H1 (cell line): ENCODE measurements at regions not wholly inside any gene's neighbourhood (a gene's known extent, or its start where the extent isn't known, plus 50 kb on each side); places are given as distances from the start of the nearest gene placed in this dataset.

ENCODE experiments used
- CTCF ChIA-PET: fragments of 300-600 bp; sonication (Branson Sonifier 250); formaldehyde crosslinking; loops from one replicate; lab custom pipeline; 2021; ENCODE audit not compliant: partially characterized antibody; lab: Charles Lee
- POLR2A ChIA-PET: fragments of 300-600 bp; sonication (Branson Sonifier 250); formaldehyde crosslinking; loops from one replicate; lab custom pipeline; 2021; ENCODE audit warnings: inconsistent platforms; ENCODE audit not compliant: partially characterized antibody; lab: Charles Lee
- DNase-seq, 2 experiments: peaks; one replicate each; pipeline versions ENCODE4 v3.0.0 to v3.0.0-alpha.2; 2010 to 2022; ENCODE audit warnings: low spot score in 2 of 2, low read depth in 1 of 2, mixed read lengths in 1 of 2
- FAIRE-seq: peaks from 2 replicates; lab custom pipeline; 2011; peaks lifted over from hg19 to GRCh38; lab: Jason Lieb, UNC
- H2AFZ ChIP-seq: 2 replicates; pipeline ENCODE4 v1.8.1; 2012; ENCODE audit warnings: low read length, inconsistent platforms
- H2AK5ac ChIP-seq: 2 replicates; pipeline ENCODE4 v1.6.1; 2013; ENCODE audit warnings: low read depth, low read length
- H2BK120ac ChIP-seq: replicated peaks from 2 replicates; pipeline ENCODE3; 2013; ENCODE audit warnings: low read depth, low read length, inconsistent platforms
- H2BK12ac ChIP-seq: 2 replicates; pipeline ENCODE4 v1.6.1; 2013; ENCODE audit warnings: low read depth, low read length
- H2BK15ac ChIP-seq: 2 replicates; pipeline ENCODE4 v1.6.1; 2013; ENCODE audit warnings: low read length
- H2BK20ac ChIP-seq: 2 replicates; pipeline ENCODE4 v1.6.1; 2013; ENCODE audit warnings: low read length
- H2BK5ac ChIP-seq: 2 replicates; pipeline ENCODE4 v1.6.1; 2013; ENCODE audit warnings: low read depth, low read length
- H3K14ac ChIP-seq: 2 replicates; pipeline ENCODE4 v1.6.1; 2013; ENCODE audit warnings: inconsistent platforms; ENCODE audit not compliant: insufficient read length
- H3K18ac ChIP-seq: 2 replicates; pipeline ENCODE4 v1.6.1; 2013; ENCODE audit warnings: low read length; ENCODE audit errors: extremely low read depth
- H3K23ac ChIP-seq: 2 replicates; pipeline ENCODE4 v1.6.1; 2013; ENCODE audit warnings: inconsistent platforms; ENCODE audit not compliant: insufficient read length
- H3K23me2 ChIP-seq: 2 replicates; pipeline ENCODE4 v1.6.1; 2013; ENCODE audit warnings: low read depth, low read length
- H3K27ac ChIP-seq: 2 replicates; pipeline ENCODE4 v1.6.1; 2011; ENCODE audit warnings: low read depth, low read length, inconsistent platforms
- H3K27me3 ChIP-seq, 4 experiments: replicated peaks in 1 of 4; 1 replicate in 1 of 4; 2 replicates in 3 of 4; pipeline versions ENCODE4 v1.6.1 to v1.8.1; 2011 to 2013; ENCODE audit warnings: low read length in 3 of 4, mild to moderate bottlenecking in 3 of 4, inconsistent platforms in 2 of 4, mixed read lengths in 2 of 4, moderate library complexity in 1 of 4; ENCODE audit not compliant: control insufficient read depth in 3 of 4, insufficient read depth in 3 of 4; ENCODE audit errors: extremely low read depth in 1 of 4
- H3K36me3 ChIP-seq, 4 experiments: 2 replicates each; pipeline versions ENCODE4 v1.6.1 to v1.8.1; 2011 to 2013; ENCODE audit warnings: mild to moderate bottlenecking in 4 of 4, low read length in 3 of 4, moderate library complexity in 2 of 4, control low read depth in 1 of 4, inconsistent platforms in 1 of 4; ENCODE audit not compliant: insufficient read depth in 4 of 4, control insufficient read depth in 2 of 4
- H3K4ac ChIP-seq: replicated peaks from 2 replicates; pipeline ENCODE3; 2013; ENCODE audit warnings: low read length, low read depth, mixed read lengths, inconsistent platforms; ENCODE audit not compliant: insufficient read length
- H3K4me1 ChIP-seq, 4 experiments: replicated peaks in 1 of 4; 1 replicate in 1 of 4; 2 replicates in 3 of 4; pipeline versions ENCODE4 v1.6.1 to v1.8.1; 2011 to 2013; ENCODE audit warnings: low read length in 3 of 4, inconsistent platforms in 2 of 4, mixed read lengths in 1 of 4; ENCODE audit not compliant: insufficient read depth in 4 of 4, control insufficient read depth in 3 of 4
- H3K4me2 ChIP-seq, 2 experiments: 2 replicates each; pipeline versions ENCODE4 v1.6.1 to v1.8.1; 2011 to 2013; ENCODE audit warnings: low read depth in 2 of 2, low read length in 2 of 2, control low read depth in 1 of 2, inconsistent platforms in 1 of 2, mild to moderate bottlenecking in 1 of 2; ENCODE audit not compliant: insufficient read depth in 1 of 2
- H3K4me3 ChIP-seq, 4 experiments: fragments of 200-600, 300-600 bp in 1 of 4; sonication (generic), shearing (Covaris generic), sonication (Bioruptor Twin) in 1 of 4; 2 replicates each; pipeline versions ENCODE4 v1.5.1 to v1.8.1; 2011 to 2016; ENCODE audit warnings: low read length in 4 of 4, low read depth in 3 of 4, control low read depth in 2 of 4, inconsistent platforms in 2 of 4, mild to moderate bottlenecking in 2 of 4, mixed read lengths in 1 of 4, moderate library complexity in 1 of 4; ENCODE audit not compliant: insufficient read depth in 2 of 4; ENCODE audit errors: extremely low read depth in 1 of 4
- H3K56ac ChIP-seq: replicated peaks from 2 replicates; pipeline ENCODE3; 2013; ENCODE audit warnings: low read depth, mild to moderate bottlenecking, mixed read lengths, low read length, inconsistent platforms; ENCODE audit not compliant: insufficient read length
- H3K79me1 ChIP-seq: 2 replicates; pipeline ENCODE4 v1.6.1; 2013; ENCODE audit warnings: low read depth, low read length, control low read depth
- H3K79me2 ChIP-seq, 2 experiments: 2 replicates each; pipeline versions ENCODE4 v1.6.1 to v1.8.1; 2012 to 2013; ENCODE audit warnings: low read length in 2 of 2, mild to moderate bottlenecking in 2 of 2, inconsistent platforms in 1 of 2; ENCODE audit not compliant: insufficient read depth in 2 of 2, control insufficient read depth in 1 of 2
- H3K9ac ChIP-seq, 4 experiments: replicated peaks in 1 of 4; 1 replicate in 1 of 4; 2 replicates in 3 of 4; pipeline versions ENCODE4 v1.6.1 to v1.8.1; 2011 to 2013; ENCODE audit warnings: low read depth in 3 of 4, low read length in 3 of 4, control low read depth in 2 of 4, mild to moderate bottlenecking in 2 of 4, moderate library complexity in 2 of 4, inconsistent platforms in 1 of 4; ENCODE audit errors: extremely low read depth in 1 of 4
- H3K9me3 ChIP-seq, 2 experiments: 2 replicates each; pipeline versions ENCODE4 v1.6.1 to v1.8.1; 2012 to 2013; ENCODE audit warnings: mild to moderate bottlenecking in 2 of 2, moderate library complexity in 2 of 2, control low read depth in 1 of 2, inconsistent platforms in 1 of 2, low read depth in 1 of 2, low read length in 1 of 2, mixed read lengths in 1 of 2; ENCODE audit not compliant: insufficient read depth in 2 of 2
- H4K20me1 ChIP-seq, 2 experiments: replicated peaks in 1 of 2; 2 replicates each; pipeline versions ENCODE3 to v1.8.1; 2011 to 2013; ENCODE audit warnings: inconsistent platforms in 2 of 2, low read length in 2 of 2, mild to moderate bottlenecking in 1 of 2; ENCODE audit not compliant: insufficient read depth in 2 of 2, control insufficient read depth in 1 of 2
- H4K5ac ChIP-seq: 2 replicates; pipeline ENCODE4 v1.6.1; 2013; ENCODE audit warnings: low read length, low read depth, mixed read lengths, inconsistent platforms; ENCODE audit not compliant: insufficient read length
- H4K8ac ChIP-seq: 2 replicates; pipeline ENCODE4 v1.8.0; 2013; ENCODE audit warnings: mild to moderate bottlenecking, moderate library complexity, low read length, inconsistent platforms; ENCODE audit not compliant: insufficient read depth; ENCODE audit errors: extremely low read depth
- H4K91ac ChIP-seq: replicated peaks from 2 replicates; pipeline ENCODE3; 2013; ENCODE audit warnings: low read length, mixed read lengths, inconsistent platforms; ENCODE audit not compliant: insufficient read length
- PHF8 ChIP-seq: fragments of 200-600 bp; sonication (generic); conservative IDR thresholded peaks from 2 replicates; pipeline ENCODE4 v1.7.1; 2012; ENCODE audit warnings: low read depth, mild to moderate bottlenecking, inconsistent platforms, low read length, moderate library complexity
- SIN3A ChIP-seq, 2 experiments: IDR thresholded peaks in 1 of 2; conservative IDR thresholded peaks in 1 of 2; 2 replicates each; pipeline ENCODE4 v1.6.1; 2011 to 2012; ENCODE audit warnings: low read length in 2 of 2, improper control_type of control experiment in 1 of 2, low read depth in 1 of 2, mild to moderate bottlenecking in 1 of 2
- WGBS, 2 experiments: shearing (Covaris generic) in 1 of 2; methylation state at CpG; one replicate each; pipeline versions ENCODE4 v1.1.6 to v1.1.7; 2013 to 2015; ENCODE audit warnings: low lambda C conversion rate in 2 of 2, mixed read lengths in 2 of 2, inconsistent platforms in 1 of 2, low coverage in 1 of 2, missing lambda C conversion rate in 1 of 2; ENCODE audit not compliant: insufficient replicate concordance in 2 of 2, insufficient coverage in 1 of 2, insufficient read length in 1 of 2; ENCODE audit errors: extremely low coverage in 1 of 2, missing lambda C conversion rate in 1 of 2; 5-methylcytosine and 5-hydroxymethylcytosine counted together

DNA sequence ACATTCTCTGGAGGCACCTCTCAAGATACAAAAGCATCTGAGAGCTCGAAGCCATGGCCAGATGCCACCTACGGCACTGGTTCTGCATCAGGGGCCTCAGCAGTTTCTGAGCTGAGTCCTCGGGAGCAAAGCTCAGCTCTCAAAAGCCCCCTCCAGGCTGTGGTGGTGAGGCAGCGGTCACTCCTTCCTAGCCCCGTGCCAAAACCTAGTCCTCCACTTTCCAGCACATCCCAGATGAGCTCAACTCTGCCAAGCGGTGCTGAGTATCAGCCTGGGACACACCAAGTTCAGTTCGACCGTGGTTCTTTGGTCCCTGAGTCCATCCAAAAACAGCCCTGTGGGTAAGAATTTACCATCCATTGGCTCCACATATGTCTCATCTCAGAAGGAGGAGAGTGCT lies 79.3 kb upstream of the STT3B start:
- Histone ChIP-seq H3K9ac (no peak overlapping the region), H2AFZ (no peak overlapping the region), H3K36me3 (no peaks in the 10 kb centered on the region), H3K9me3 (no peaks in the 10 kb centered on the region), H3K27ac (no peak overlapping the region), H2BK20ac (no peak overlapping the region), H3K79me2 (no peaks in the 10 kb centered on the region), H3K56ac (no peak overlapping the region), H3K4me1 (no peaks in the 10 kb centered on the region), H3K4ac (no peak overlapping the region), H2AK5ac (no peak overlapping the region), H2BK15ac (no peak overlapping the region), H4K20me1 (no peaks in the 10 kb centered on the region), H3K14ac (no peak overlapping the region), H2BK5ac (no peak overlapping the region), H3K23me2 (no peaks in the 10 kb centered on the region), H3K4me3 (no peak overlapping the region), H3K18ac (no peak overlapping the region), H3K79me1 (no peaks in the 10 kb centered on the region), H3K4me2 (no peak overlapping the region), H3K23ac (no peak overlapping the region), H4K8ac (no peak overlapping the region), H3K27me3 (no peaks in the 10 kb centered on the region), H4K91ac (no peak overlapping the region), H2BK120ac (no peak overlapping the region), H2BK12ac (no peak overlapping the region), H4K5ac (no peak overlapping the region)
- DNase-seq (no peak), FAIRE-seq (no peak)
- WGBS, 2 experiments: 89% methylated on average over 6 of the region's 8 CpGs; no CpG with 5 or more reads in 1 of the 2 experiments
- ChIA-PET POLR2A (interaction anchor here (1.0 to 3.2 kb wide), 2 partner anchors 79 to 318 kb away, joined by 3 to 7 read pairs; partner anchors contain the start of gene STT3B), CTCF (interaction anchor here (1.0 to 1.8 kb wide), 3 partner anchors 13 to 67 kb away, joined by 3 to 5 read pairs (median 4); no protein-coding TSS in a partner anchor)
- TF ChIP-seq PHF8: no peak
- no peak for TF ChIP-seq SIN3A (conservative IDR thresholded peaks at IDR 0.05 in 1 of 2, IDR thresholded peaks at IDR 0.05 in 1 of 2; ENCODE audit: low read depth in 1 of 2, low read length in 2 of 2)
